ENCODE measurements at regions not wholly inside any gene's neighbourhood (a gene's known extent, or its start where the extent isn't known, plus 50 kb on each side); places are given as distances from the start of the nearest gene placed in this dataset. TPM values are rescaled to one million over a fixed set of nuclear protein-coding genes. Genes with fewer than 3 reads are reported as not detected.

Small RNA genes in the stretch of these regions (small RNA-seq; reads per million reads assigned to genes)
- not detected for gene RNA5SP459

All from neural progenitor cell (in vitro differentiated cells).